ENCODE measurements at regions not wholly inside any gene's neighbourhood (a gene's known extent, or its start where the extent isn't known, plus 50 kb on each side); places are given as distances from the start of the nearest gene placed in this dataset.

- Mint-ChIP-seq H3K27ac (no peak overlapping the region), H3K4me3 (no peak overlapping the region), H3K36me3 (no peaks in the 10 kb centered on the region), H3K9me3 (no peaks in the 10 kb centered on the region), H3K4me1 (0 out of 2 replicates have a peak, but pooled peaks cover 3% of the 10 kb centered on the region), H3K27me3 (ENCODE audit: low read depth) (no peaks in the 10 kb centered on the region)
- DNase-seq (ENCODE audit: low spot score) = no peak
- CTCF ChIA-PET = interaction anchor here (1.4 kb wide), 1 partner anchor 28 kb away, joined by 8 read pairs; no protein-coding TSS in a partner anchor
- POLR2A ChIA-PET = no interaction called here
- TF ChIP-seq CREM (CRISPR knock-in tag; IDR thresholded peaks at IDR 0.05) = no peak
- no peak; the same call in 1 of the 2 replicates for ATAC-seq
Observed at GRCh38 chr13:107210723-107211030, 642.7 kb upstream of the ARGLU1 start.

GRCh38 chr13:107209824-107210722, 642.1 kb upstream of the ARGLU1 start:
- Mint-ChIP-seq H3K27ac (no peak overlapping the region), H3K36me3 (no peaks in the 10 kb centered on the region), H3K27me3 (ENCODE audit: low read depth) (no peaks in the 10 kb centered on the region), H3K4me1 (peaks cover 7% of the 10 kb centered on the region), H3K9me3 (no peaks in the 10 kb centered on the region), H3K4me3 (no peak overlapping the region)
- TF ChIP-seq ESRRA (CRISPR knock-in tag; IDR thresholded peaks at IDR 0.05; ENCODE audit: borderline replicate concordance) (no peak), ATF2 (CRISPR knock-in tag; IDR thresholded peaks at IDR 0.05; ENCODE audit: borderline replicate concordance, low read depth) (no peak), SOX15 (CRISPR knock-in tag; IDR thresholded peaks at IDR 0.05) (no peak), TEAD4 (CRISPR knock-in tag; IDR thresholded peaks at IDR 0.05) (no peak), ZNF532 (CRISPR knock-in tag; IDR thresholded peaks at IDR 0.05; ENCODE audit: borderline replicate concordance) (no peak), ZMAT4 (CRISPR knock-in tag; IDR thresholded peaks at IDR 0.05) (no peak), NR1H2 (CRISPR knock-in tag; IDR thresholded peaks at IDR 0.05) (no peak), GTF2I (CRISPR knock-in tag; conservative IDR thresholded peaks at IDR 0.05) (no peak), ZNF396 (CRISPR knock-in tag; IDR thresholded peaks at IDR 0.05; ENCODE audit: borderline replicate concordance) (no peak), IRF2 (CRISPR knock-in tag; IDR thresholded peaks at IDR 0.05; ENCODE audit: borderline replicate concordance, low read depth) (no peak), AR (CRISPR knock-in tag; IDR thresholded peaks at IDR 0.05) (no peak), STAT6 (CRISPR knock-in tag; conservative IDR thresholded peaks at IDR 0.05; ENCODE audit: low read depth) (no peak), ZNF423 (CRISPR knock-in tag; IDR thresholded peaks at IDR 0.05) (no peak), TCF7 (CRISPR knock-in tag; IDR thresholded peaks at IDR 0.05; ENCODE audit: low read depth) (no peak), SP1 (CRISPR knock-in tag; conservative IDR thresholded peaks at IDR 0.05) (no peak)
- POLR2A ChIA-PET = no interaction called here
- ATAC-seq = no peak
- DNase-seq (ENCODE audit: low spot score) = no peak
- CTCF ChIA-PET = no interaction called here
